Type B pancreatic cell (in vitro differentiated cells): ENCODE measurements at regions not wholly inside any gene's neighbourhood (a gene's known extent, or its start where the extent isn't known, plus 50 kb on each side); places are given as distances from the start of the nearest gene placed in this dataset.
"Not testable (repeated sequence)": the region's sequence is repeated elsewhere in the genome, so short reads cannot be mapped to it uniquely, and the experiment has no call there.

Experiments used
- DNase-seq: peaks from one replicate; pipeline ENCODE4 v3.0.0; 2021; ENCODE audit warnings: mixed read lengths; ENCODE audit not compliant: unreplicated experiment; ENCODE audit errors: extremely low spot score
- H3K27ac Mint-ChIP-seq: 2 replicates; pipeline ENCODE4 v1.8.0; 2021; ENCODE audit warnings: mild to moderate bottlenecking, mixed read lengths
- H3K27me3 Mint-ChIP-seq: 2 replicates; pipeline ENCODE4 v1.8.0; 2021; ENCODE audit warnings: mixed read lengths
- H3K36me3 Mint-ChIP-seq: 2 replicates; pipeline ENCODE4 v1.8.0; 2021; ENCODE audit warnings: mixed read lengths
- H3K4me1 Mint-ChIP-seq: one replicate; pipeline ENCODE4 v1.8.0; 2021; ENCODE audit warnings: mixed read lengths; ENCODE audit not compliant: unreplicated experiment
- H3K4me3 Mint-ChIP-seq: 2 replicates; pipeline ENCODE4 v1.8.0; 2021; ENCODE audit warnings: mild to moderate bottlenecking, mixed read lengths
- H3K9me3 Mint-ChIP-seq: 2 replicates; pipeline ENCODE4 v1.8.0; 2021; ENCODE audit warnings: mixed read lengths
- TF ChIP-seq, protein P1 (sequence below): fragments of 200-600 bp; sonication (generic); conservative IDR thresholded peaks from 2 replicates; pipeline ENCODE4 v1.5.0; 2021; ENCODE audit warnings: antibody characterized with exemption, mild to moderate bottlenecking

GRCh38 chr15:21260966-21261395 is 179.3 kb downstream of the POTEB3 start:
- TF ChIP-seq, protein P1, sequence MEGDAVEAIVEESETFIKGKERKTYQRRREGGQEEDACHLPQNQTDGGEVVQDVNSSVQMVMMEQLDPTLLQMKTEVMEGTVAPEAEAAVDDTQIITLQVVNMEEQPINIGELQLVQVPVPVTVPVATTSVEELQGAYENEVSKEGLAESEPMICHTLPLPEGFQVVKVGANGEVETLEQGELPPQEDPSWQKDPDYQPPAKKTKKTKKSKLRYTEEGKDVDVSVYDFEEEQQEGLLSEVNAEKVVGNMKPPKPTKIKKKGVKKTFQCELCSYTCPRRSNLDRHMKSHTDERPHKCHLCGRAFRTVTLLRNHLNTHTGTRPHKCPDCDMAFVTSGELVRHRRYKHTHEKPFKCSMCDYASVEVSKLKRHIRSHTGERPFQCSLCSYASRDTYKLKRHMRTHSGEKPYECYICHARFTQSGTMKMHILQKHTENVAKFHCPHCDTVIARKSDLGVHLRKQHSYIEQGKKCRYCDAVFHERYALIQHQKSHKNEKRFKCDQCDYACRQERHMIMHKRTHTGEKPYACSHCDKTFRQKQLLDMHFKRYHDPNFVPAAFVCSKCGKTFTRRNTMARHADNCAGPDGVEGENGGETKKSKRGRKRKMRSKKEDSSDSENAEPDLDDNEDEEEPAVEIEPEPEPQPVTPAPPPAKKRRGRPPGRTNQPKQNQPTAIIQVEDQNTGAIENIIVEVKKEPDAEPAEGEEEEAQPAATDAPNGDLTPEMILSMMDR: no peak
- no peak overlapping the region for H3K27ac Mint-ChIP-seq
- no peak overlapping the region for H3K4me3 Mint-ChIP-seq
- peaks cover 8% of the 10 kb centered on the region for H3K9me3 Mint-ChIP-seq
- H3K36me3 Mint-ChIP-seq: no peaks in the 10 kb centered on the region
- no peaks in the 10 kb centered on the region for H3K4me1 Mint-ChIP-seq
- no peak for DNase-seq
- no peaks in the 10 kb centered on the region for H3K27me3 Mint-ChIP-seq

GRCh38 chr15:21258635-21259034 is 181.7 kb downstream of the POTEB3 start:
- not testable (repeated sequence) for DNase-seq, H3K4me1 Mint-ChIP-seq, H3K27ac Mint-ChIP-seq, H3K27me3 Mint-ChIP-seq, H3K36me3 Mint-ChIP-seq, H3K9me3 Mint-ChIP-seq, H3K4me3 Mint-ChIP-seq

- not testable (repeated sequence) for H3K4me3 Mint-ChIP-seq, H3K27me3 Mint-ChIP-seq, H3K36me3 Mint-ChIP-seq, H3K9me3 Mint-ChIP-seq, H3K4me1 Mint-ChIP-seq, DNase-seq, H3K27ac Mint-ChIP-seq
Measured at GRCh38 chr15:21249508-21250019, 190.7 kb downstream of the POTEB3 start.
